ENCODE measurements at regions not wholly inside any gene's neighbourhood (a gene's known extent, or its start where the extent isn't known, plus 50 kb on each side); places are given as distances from the start of the nearest gene placed in this dataset.
"Not testable (repeated sequence)": the region's sequence is repeated elsewhere in the genome, so short reads cannot be mapped to it uniquely, and the experiment has no call there.

- TF ChIP-seq CTCF (conservative IDR thresholded peaks at IDR 0.05): no peak
- no peak for TF ChIP-seq ZFX (IDR thresholded peaks at IDR 0.05)
- H3K27ac ChIP-seq: no peak overlapping the region
These were observed 200.3 kb downstream of the KTN1 start for GRCh38 chr14:55780156-55780946.

DNA sequence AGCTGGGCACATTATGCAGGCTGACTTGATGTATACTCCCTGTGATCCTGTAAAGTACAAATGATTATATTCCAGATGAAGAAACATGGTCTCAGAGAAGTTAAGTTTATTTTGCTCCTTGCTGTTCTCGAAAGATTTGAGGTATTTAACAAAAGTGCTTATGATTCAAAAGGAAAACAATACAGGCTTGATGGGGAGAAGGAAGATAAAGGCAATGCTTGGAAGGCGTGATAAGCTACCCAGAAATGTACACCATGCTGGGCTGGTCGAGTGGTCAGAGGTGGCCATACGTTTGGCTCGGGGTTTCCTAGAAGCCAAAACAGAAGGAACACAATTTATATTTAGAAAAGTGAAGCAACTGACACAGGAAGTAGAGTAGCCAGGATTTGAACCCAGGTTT lies 201.0 kb downstream of the KTN1 start:
- TF ChIP-seq CTCF (conservative IDR thresholded peaks at IDR 0.05) (no peak), ZFX (IDR thresholded peaks at IDR 0.05) (no peak)
- H3K27ac ChIP-seq: no peak overlapping the region

DNA sequence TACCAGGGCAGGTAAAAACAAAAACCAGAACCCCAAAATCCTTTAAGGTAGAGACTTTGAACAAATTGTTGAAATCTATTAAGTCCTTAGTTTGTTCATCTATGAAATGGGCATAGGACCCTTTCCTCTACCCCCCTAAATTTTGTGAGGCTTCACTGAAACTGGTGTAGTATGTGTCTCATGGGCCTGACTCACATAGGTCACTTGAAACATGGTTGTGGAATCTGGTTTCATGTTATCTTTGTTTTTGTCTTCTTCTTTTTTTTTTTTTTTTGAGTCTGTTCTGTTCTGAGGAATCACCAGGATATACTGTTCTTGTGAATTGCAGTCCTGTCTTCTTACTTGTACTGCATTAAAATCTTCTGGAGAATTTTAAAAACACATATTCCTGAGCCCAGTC lies 202.2 kb downstream of the KTN1 start:
- H3K27ac ChIP-seq: no peak overlapping the region
- TF ChIP-seq CTCF (conservative IDR thresholded peaks at IDR 0.05) (no peak), ZFX (IDR thresholded peaks at IDR 0.05) (no peak)

GRCh38 chr14:55789406-55789805 lies 209.4 kb downstream of the KTN1 start:
- no peak for TF ChIP-seq CTCF (conservative IDR thresholded peaks at IDR 0.05)
- TF ChIP-seq ZFX (IDR thresholded peaks at IDR 0.05): no peak
- H3K27ac ChIP-seq: no peak overlapping the region

DNA sequence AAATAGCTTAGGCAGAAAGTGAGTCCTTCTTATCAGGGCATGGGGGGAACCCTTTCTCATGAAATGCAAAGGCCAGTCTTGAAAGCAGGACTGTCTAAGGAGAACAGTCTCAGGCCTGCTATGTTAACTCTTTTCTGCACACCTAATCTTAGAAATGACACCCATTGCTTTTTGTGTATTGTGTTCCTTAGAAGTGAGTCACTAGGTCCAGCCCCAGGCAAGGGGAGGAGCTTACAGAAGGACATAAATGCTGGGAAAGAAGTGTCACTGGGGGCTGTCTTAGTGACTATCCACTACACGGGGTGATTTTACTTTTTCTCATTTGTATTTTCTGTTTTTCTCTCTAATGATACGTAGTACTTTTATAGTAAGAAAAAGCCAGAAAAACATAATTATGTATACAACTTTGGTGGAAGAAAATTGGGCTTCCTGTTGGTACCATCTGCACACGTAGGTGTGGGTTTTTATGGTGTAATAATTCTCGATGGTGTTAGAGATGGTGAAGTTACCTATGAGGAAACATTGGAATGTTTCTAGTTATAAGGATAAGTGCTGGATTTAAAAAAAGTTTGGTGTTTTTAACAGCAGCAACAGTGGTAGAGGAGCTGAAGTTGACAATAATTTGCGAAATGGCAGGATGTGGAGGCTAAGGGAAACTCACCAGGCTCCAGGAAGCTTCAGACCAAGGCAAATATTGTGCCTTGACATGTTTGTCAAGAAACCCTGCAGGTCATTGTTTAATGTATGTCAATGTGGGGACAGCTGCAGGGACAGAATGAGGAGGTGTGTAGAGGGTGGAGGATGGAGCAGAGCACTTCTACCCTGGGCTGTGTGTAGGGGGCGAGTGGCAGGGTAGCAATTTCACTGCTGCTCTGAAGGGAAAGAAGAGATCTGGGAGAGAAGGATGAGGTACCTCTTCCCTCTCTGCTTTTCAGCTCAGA lies 214.9 kb downstream of the KTN1 start:
- no peak overlapping the region for H3K27ac ChIP-seq
- no peak for TF ChIP-seq ZFX (IDR thresholded peaks at IDR 0.05)
- no peak for TF ChIP-seq CTCF (conservative IDR thresholded peaks at IDR 0.05)

DNA sequence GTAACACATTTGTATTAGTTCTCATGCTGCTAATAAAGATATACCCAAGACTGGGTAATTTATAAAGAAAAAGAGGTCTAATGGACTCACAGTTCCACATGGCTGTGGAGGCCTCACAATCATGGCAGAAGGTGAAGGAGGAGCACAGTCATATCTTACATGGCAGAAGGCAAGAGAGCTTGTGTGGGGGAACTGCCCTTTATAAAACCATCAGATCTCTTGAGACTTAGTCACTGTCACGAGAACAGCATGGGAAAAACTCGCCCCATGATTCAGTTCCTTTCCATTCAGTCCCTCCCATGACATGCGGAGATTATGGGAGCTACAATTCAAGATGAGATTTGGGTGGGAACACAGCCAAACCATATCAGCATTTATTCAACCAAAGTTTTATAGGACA lies 216.5 kb downstream of the KTN1 start:
- H3K27ac ChIP-seq: not testable (repeated sequence)

GRCh38 chr14:55798406-55798805 lies 218.4 kb downstream of the KTN1 start:
- no peak overlapping the region for H3K27ac ChIP-seq
- TF ChIP-seq ZFX (IDR thresholded peaks at IDR 0.05) (no peak), CTCF (conservative IDR thresholded peaks at IDR 0.05) (no peak)
